Activated naive CD8-positive, alpha-beta T cell treated with anti-CD3 and anti-CD28 coated beads for 36 hours (primary cell): ENCODE measurements at regions not wholly inside any gene's neighbourhood (a gene's known extent, or its start where the extent isn't known, plus 50 kb on each side); places are given as distances from the start of the nearest gene placed in this dataset.
"Not testable (repeated sequence)": the region's sequence is repeated elsewhere in the genome, so short reads cannot be mapped to it uniquely, and the experiment has no call there.

ENCODE experiments used
- DNase-seq: peaks from one replicate; pipeline ENCODE4 v3.0.0; 2021
- H3K27ac Mint-ChIP-seq: one replicate; pipeline ENCODE4 v1.8.0; 2022; ENCODE audit warnings: mild to moderate bottlenecking, moderate library complexity, mixed read lengths
- H3K27me3 Mint-ChIP-seq: one replicate; pipeline ENCODE4 v1.8.0; 2022; ENCODE audit warnings: mild to moderate bottlenecking, mixed read lengths
- H3K36me3 Mint-ChIP-seq: one replicate; pipeline ENCODE4 v1.8.0; 2021; ENCODE audit warnings: mild to moderate bottlenecking, mixed read lengths
- H3K4me1 Mint-ChIP-seq: one replicate; pipeline ENCODE4 v1.8.0; 2021; ENCODE audit warnings: mixed read lengths
- H3K4me3 Mint-ChIP-seq: one replicate; pipeline ENCODE4 v1.8.0; 2022; ENCODE audit warnings: mild to moderate bottlenecking, moderate library complexity, mixed read lengths
- H3K9me3 Mint-ChIP-seq: one replicate; pipeline ENCODE4 v1.8.0; 2022; ENCODE audit warnings: mixed read lengths

DNA sequence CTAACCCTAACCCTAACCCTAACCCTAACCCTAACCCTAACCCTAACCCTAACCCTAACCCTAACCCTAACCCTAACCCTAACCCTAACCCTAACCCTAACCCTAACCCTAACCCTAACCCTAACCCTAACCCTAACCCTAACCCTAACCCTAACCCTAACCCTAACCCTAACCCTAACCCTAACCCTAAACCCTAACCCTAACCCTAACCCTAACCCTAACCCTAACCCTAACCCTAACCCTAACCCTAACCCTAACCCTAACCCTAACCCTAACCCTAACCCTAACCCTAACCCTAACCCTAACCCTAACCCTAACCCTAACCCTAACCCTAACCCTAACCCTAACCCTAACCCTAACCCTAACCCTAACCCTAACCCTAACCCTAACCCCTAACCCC is 80.6 kb upstream of the PLEKHG4B start:
- H3K9me3 Mint-ChIP-seq, H3K27me3 Mint-ChIP-seq, H3K36me3 Mint-ChIP-seq, H3K4me1 Mint-ChIP-seq, H3K4me3 Mint-ChIP-seq, H3K27ac Mint-ChIP-seq: not testable (repeated sequence)
- DNase-seq: peak; percentile 36

DNA sequence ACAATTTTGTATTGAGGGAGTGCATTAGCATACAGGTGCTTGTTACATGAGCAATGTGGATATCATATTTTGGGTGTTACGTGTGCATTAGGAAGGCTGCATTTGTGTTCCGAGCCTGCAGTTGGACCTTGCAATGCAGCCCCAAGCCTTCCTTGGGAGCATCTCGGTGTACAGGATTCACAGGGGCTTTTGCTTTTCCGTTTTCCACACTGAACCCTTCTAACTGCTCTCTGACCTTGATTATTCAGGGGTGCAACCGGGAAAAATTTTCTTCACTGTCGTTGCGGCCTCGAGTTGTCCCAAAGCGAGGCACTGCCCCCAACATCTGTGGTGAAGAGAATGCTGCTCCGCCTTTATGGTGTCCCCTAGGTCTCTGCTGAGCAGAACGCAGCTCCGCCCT is 80.1 kb upstream of the PLEKHG4B start:
- Mint-ChIP-seq H3K27ac (no peak overlapping the region), H3K4me3 (no peak overlapping the region), H3K27me3 (peaks cover 6% of the 10 kb centered on the region), H3K4me1 (no peaks in the 10 kb centered on the region), H3K36me3 (no peaks in the 10 kb centered on the region), H3K9me3 (no peaks in the 10 kb centered on the region)
- no peak for DNase-seq

DNA sequence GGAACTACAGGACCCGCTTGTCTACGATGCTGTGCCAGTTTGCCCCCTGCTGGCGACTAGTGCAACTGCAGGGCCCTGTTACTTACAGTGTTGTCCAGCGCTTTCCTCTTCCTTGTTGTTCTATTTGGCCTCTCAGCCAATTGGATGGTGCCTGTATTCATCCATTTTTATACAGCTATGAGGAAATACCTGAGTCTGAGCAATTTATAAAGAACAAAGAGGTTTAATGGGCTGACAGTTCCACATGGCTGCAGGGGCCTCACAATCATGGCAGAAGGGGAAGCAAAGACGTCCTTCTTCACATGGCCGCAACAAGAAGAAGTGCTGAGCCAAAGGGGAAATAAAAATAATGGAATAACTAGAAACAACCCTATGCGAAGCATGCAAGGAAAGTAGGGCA is 78.7 kb upstream of the PLEKHG4B start:
- Mint-ChIP-seq H3K4me1 (no peaks in the 10 kb centered on the region), H3K9me3 (no peaks in the 10 kb centered on the region), H3K4me3 (no peak overlapping the region), H3K27ac (no peak overlapping the region), H3K27me3 (peaks cover 13% of the 10 kb centered on the region), H3K36me3 (no peaks in the 10 kb centered on the region)
- no peak for DNase-seq

DNA sequence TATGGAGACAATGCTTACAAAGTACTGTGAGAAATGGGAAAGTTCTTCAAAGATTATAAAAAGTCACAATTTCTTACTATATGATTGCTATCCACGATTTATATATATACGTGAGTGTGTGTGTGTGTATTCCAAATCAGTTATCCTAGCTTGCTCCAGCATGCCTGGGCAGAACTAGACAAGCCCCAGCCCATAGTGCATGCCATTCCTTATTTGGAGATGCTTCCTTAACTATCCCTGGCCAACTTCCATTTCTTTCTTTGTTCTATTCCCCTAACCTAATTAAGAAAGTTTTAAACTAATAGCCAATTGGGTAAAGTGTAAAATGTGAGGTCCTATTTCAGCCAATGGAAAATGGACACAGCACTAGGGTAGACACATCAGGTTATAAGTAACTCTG is 77.3 kb upstream of the PLEKHG4B start:
- not testable (repeated sequence) for H3K9me3 Mint-ChIP-seq, H3K4me1 Mint-ChIP-seq, DNase-seq, H3K27ac Mint-ChIP-seq, H3K36me3 Mint-ChIP-seq, H3K4me3 Mint-ChIP-seq
- peaks cover 16% of the 10 kb centered on the region for H3K27me3 Mint-ChIP-seq

DNA sequence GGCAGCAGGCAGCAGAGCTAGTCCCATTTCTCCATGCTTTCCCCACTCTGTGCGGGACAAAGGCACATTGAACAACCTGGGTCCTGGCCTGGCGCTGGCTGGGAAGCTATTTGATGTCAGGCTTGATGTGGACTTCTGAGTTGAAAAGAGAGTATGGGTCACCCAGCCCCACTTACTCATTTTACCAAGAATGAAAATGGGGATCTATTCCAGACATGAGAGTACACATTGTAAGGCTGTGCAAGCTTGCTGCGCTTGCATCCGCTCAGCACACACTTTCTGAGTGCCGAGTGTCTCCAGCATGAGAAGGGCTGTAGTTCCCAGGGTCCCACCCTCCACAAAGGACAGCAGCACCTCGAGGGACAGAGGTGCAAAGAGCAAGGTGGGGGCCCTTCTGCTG is 71.7 kb upstream of the PLEKHG4B start:
- not testable (repeated sequence) for H3K4me3 Mint-ChIP-seq, H3K4me1 Mint-ChIP-seq, H3K36me3 Mint-ChIP-seq, H3K27ac Mint-ChIP-seq, H3K9me3 Mint-ChIP-seq, DNase-seq
- H3K27me3 Mint-ChIP-seq: peaks cover 59% of the 10 kb centered on the region

DNA sequence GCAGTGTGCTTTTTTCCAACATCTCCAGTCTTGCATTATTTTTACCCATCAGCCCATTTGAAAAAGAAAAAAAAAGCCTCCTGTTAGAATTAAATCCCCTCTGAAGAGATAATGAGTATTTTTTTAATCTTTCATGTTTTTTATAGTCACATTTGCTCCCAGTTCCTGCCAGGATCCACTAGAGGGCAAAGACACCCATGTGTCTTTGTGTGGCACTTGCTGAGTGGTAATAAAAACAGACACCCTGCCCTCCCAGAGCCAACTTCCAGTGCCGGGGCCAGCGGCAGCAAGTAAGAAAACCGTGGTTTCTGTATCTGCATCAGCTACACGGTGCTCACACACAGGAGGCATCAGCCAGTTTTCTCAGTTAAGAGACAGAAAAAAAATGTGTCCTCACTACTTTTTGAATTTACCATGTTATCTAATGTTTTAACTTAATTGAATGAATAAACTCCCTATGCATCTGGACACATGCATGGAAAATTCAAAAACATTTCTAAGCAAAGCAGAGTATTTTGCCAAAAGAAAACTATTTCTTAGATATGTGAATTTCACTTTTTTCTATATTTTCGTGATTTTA is 70.2 kb upstream of the PLEKHG4B start:
- Mint-ChIP-seq H3K27ac (no peak overlapping the region), H3K36me3 (no peaks in the 10 kb centered on the region), H3K4me1 (no peaks in the 10 kb centered on the region), H3K4me3 (no peak overlapping the region), H3K27me3 (peaks cover 54% of the 10 kb centered on the region), H3K9me3 (no peaks in the 10 kb centered on the region)
- DNase-seq: no peak

DNA sequence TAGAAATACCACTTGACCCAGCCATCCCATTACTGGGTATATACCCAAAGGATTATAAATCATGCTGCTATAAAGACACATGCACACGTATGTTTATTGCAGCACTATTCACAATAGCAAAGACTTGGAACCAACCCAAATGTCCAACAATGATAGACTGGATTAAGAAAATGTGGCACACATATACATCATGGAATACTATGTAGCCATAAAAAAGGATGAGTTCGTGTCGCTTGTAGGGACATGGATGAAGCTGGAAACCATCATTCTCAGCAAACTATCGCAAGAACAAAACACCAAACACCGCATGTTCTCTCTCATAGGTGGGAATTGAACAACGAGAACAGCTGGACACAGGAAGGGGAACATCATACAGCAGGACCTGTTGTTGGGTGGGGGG is 68.1 kb upstream of the PLEKHG4B start:
- not testable (repeated sequence) for H3K36me3 Mint-ChIP-seq, H3K9me3 Mint-ChIP-seq, DNase-seq, H3K4me1 Mint-ChIP-seq, H3K4me3 Mint-ChIP-seq, H3K27ac Mint-ChIP-seq
- H3K27me3 Mint-ChIP-seq: peaks cover 58% of the 10 kb centered on the region

DNA sequence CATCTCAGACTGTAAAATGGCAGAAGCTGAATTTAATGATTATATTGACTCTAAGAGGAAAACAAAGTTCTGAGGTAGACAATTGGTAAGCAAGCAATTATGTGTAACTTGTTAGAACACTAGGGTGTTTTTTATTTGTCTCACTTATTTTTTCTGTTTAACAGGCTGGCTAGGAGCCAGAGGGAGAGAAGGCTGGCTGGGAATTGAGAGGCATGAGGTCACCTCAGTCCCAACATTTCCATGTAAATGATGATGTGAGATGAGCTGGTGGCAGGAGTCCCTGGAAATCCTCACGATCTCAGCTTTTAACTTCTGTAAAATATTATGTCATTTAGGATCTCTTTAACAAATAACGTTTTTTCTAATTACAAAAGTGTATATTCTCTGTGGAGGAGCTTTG is 66.9 kb upstream of the PLEKHG4B start:
- H3K4me3 Mint-ChIP-seq, H3K27ac Mint-ChIP-seq, DNase-seq, H3K36me3 Mint-ChIP-seq, H3K4me1 Mint-ChIP-seq: not testable (repeated sequence)
- peaks cover 13% of the 10 kb centered on the region for H3K9me3 Mint-ChIP-seq
- peaks cover 58% of the 10 kb centered on the region for H3K27me3 Mint-ChIP-seq

DNA sequence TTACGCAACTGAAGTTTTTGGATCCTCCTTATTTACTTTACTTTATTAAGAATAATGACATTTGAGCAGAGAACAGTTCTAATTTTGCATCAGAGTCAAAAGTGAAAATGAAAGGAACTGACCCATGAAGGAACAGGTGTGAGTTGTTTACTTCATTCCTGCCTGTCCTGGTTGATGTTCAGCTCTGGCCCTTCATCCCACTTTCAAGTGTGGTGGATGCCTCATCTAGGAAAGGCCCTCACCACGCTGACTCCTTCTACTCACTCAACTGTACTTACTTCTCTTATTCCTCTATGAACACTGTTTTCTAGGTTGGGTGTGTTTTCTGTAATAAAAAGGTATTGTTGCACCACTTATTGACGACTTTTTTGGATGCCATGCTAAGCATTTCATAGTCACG is 61.8 kb upstream of the PLEKHG4B start:
- H3K27me3 Mint-ChIP-seq: peaks cover 47% of the 10 kb centered on the region
- no peaks in the 10 kb centered on the region for H3K4me1 Mint-ChIP-seq
- no peak overlapping the region for H3K27ac Mint-ChIP-seq
- no peaks in the 10 kb centered on the region for H3K36me3 Mint-ChIP-seq
- DNase-seq: no peak
- H3K9me3 Mint-ChIP-seq: peaks cover 13% of the 10 kb centered on the region
- no peak overlapping the region for H3K4me3 Mint-ChIP-seq

DNA sequence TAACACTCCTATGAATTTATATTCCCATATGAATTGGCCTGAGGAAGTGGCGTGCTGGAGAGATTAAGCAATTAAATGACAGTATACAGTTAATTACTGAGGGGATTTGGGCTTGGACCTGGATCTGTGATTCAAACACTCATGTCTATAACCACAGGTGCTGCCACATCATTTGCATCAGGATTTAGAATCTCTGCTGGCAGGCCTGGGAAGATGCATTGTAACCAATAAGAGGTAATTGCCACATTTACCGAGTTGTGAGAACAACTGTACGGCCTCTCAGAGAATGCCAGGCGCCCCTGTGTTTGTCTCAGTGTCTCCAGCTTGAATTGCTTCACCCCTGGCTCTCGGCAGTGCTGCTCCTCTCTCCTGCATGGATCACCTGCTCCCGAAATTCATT is 61.4 kb upstream of the PLEKHG4B start:
- peaks cover 13% of the 10 kb centered on the region for H3K9me3 Mint-ChIP-seq
- not testable (repeated sequence) for H3K27ac Mint-ChIP-seq, H3K36me3 Mint-ChIP-seq, H3K4me3 Mint-ChIP-seq, DNase-seq, H3K4me1 Mint-ChIP-seq
- H3K27me3 Mint-ChIP-seq: peaks cover 51% of the 10 kb centered on the region

DNA sequence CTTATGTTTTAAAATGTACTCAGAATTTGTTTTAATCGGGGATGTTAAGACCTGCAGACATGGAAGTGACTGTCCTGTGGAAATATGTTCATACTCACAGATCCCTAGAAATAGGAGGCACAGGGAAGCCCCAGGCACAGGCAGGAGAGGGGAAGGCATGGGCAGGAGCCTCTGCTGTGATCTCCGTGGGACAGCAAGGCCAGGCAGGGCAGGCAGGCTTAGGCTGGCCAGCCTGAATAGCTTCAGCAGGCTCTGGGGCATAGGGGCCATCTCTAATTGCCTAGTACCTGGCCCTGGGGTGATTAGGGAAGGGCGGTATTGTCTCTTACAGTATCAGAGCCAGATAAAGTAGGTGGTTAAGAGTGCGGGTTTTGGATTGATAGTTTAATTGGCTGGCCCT is 59.8 kb upstream of the PLEKHG4B start:
- DNase-seq: no peak
- peaks cover 10% of the 10 kb centered on the region for H3K9me3 Mint-ChIP-seq
- H3K27me3 Mint-ChIP-seq: peaks cover 49% of the 10 kb centered on the region
- no peaks in the 10 kb centered on the region for H3K4me1 Mint-ChIP-seq
- no peak overlapping the region for H3K27ac Mint-ChIP-seq
- H3K4me3 Mint-ChIP-seq: no peak overlapping the region
- no peaks in the 10 kb centered on the region for H3K36me3 Mint-ChIP-seq

DNA sequence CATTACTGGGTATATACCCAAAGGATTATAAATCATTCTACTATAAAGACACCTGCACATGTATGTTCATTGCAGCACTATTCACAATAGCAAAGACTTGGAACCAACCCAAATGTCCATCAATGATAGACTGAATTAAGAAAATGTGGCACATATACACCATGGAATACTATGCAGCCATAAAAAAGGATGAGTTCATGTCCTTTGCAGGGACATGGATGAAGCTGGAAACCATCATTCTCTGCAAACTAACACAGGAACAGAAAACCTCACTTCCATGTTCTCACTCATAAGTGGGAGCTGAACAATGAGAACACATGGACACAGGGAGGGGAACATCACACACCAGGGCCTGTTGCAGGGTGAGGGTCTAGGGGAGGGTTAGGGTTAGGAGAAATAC is 56.4 kb upstream of the PLEKHG4B start:
- not testable (repeated sequence) for H3K27ac Mint-ChIP-seq, H3K36me3 Mint-ChIP-seq, H3K9me3 Mint-ChIP-seq, DNase-seq, H3K4me3 Mint-ChIP-seq, H3K4me1 Mint-ChIP-seq
- H3K27me3 Mint-ChIP-seq: peaks cover 54% of the 10 kb centered on the region

DNA sequence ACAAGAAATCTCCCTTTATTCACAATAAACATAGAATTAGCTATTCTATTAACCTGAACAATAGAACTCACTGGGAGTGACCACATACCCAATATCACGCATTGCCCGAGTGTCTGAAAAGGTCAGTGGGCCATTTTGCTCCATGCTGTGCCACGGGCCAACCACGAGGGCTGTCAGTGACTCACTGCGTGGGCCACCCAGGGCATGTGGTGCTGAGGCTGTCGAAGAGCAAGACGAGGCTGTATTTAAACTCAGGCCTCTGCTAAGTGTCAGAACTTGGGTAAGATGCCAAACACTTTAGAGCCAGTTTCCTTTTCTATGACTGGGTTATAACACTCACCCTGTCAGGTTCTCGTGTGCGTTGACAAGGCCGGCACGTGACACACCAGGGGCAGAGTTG is 54.8 kb upstream of the PLEKHG4B start:
- not testable (repeated sequence) for H3K27ac Mint-ChIP-seq, H3K4me3 Mint-ChIP-seq, H3K9me3 Mint-ChIP-seq, DNase-seq, H3K4me1 Mint-ChIP-seq, H3K36me3 Mint-ChIP-seq
- H3K27me3 Mint-ChIP-seq: peaks cover 52% of the 10 kb centered on the region

DNA sequence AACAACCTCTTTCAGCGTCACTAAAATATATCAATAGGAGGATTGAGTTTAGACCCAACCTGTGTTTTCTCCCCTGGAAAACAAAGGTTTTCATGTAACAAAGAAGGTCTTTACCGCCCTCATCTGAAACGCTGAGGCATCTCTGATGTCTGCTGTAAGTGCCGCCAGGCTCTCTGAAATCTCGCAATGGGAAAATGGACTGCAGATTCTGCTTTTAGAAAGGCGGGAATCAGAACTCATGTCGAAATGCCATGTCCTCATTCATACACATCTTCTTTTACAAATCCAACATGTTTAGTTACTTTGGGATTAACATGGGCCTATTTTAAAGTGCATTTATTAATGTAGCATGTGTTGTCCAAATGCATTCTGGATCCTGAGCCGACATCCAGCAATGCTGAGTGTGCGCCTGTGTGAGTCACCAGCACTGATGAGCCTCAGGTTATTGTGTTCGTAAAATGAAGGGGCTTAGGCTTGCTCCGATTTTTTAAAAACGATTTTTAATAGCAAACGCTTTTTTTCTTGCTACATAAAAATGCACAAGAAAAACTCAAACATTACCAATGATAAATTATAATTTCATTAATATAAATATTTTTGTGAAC is 51.9 kb upstream of the PLEKHG4B start:
- no peaks in the 10 kb centered on the region for H3K36me3 Mint-ChIP-seq
- no peak overlapping the region for H3K4me3 Mint-ChIP-seq
- peaks cover 50% of the 10 kb centered on the region for H3K27me3 Mint-ChIP-seq
- H3K27ac Mint-ChIP-seq: no peak overlapping the region
- DNase-seq: no peak
- no peaks in the 10 kb centered on the region for H3K9me3 Mint-ChIP-seq
- no peaks in the 10 kb centered on the region for H3K4me1 Mint-ChIP-seq
